A673 (cell line): ENCODE measurements at regions not wholly inside any gene's neighbourhood (a gene's known extent, or its start where the extent isn't known, plus 50 kb on each side); places are given as distances from the start of the nearest gene placed in this dataset.

Source experiments
- BruUV-seq: library from RNA; stranded (reverse); fragments of 400-500 nt; replicated peaks from 2 replicates; lab custom pipeline; 2021; lab: Mats Ljungman, UMichigan
- CTCF ChIA-PET: fragments of 300-600 bp; sonication (Branson Sonifier 250); formaldehyde crosslinking; loops from one replicate; lab custom pipeline; 2022; ENCODE audit warnings: antibody characterized with exemption; lab: Charles Lee
- POLR2A ChIA-PET: fragments of 300-600 bp; sonication (Branson Sonifier 250); formaldehyde crosslinking; loops from one replicate; lab custom pipeline; 2022; ENCODE audit warnings: antibody characterized with exemption; ENCODE audit not compliant: low non-redundant PET; lab: Charles Lee
- DNase-seq: peaks from one replicate; pipeline ENCODE4 v3.0.0-alpha.2; 2015; ENCODE audit warnings: low spot score
- H3K27ac ChIP-seq: fragments of 200-600 bp; sonication (generic); 2 replicates; pipeline ENCODE4 v1.5.1; 2016; ENCODE audit warnings: mixed run types, low read depth, mild to moderate bottlenecking, mixed read lengths, antibody characterized with exemption, low read length; ENCODE audit not compliant: poor library complexity, severe bottlenecking
- H3K27me3 ChIP-seq: fragments of 200-600 bp; sonication (generic); replicated peaks from 2 replicates; pipeline ENCODE4 v1.6.1; 2017; ENCODE audit warnings: mixed run types, low read depth, mild to moderate bottlenecking, mixed read lengths, antibody characterized with exemption, low read length; ENCODE audit not compliant: insufficient read depth, poor library complexity
- H3K36me3 ChIP-seq: fragments of 200-600 bp; sonication (generic); 2 replicates; pipeline ENCODE4 v1.6.1; 2016; ENCODE audit warnings: mixed run types, mild to moderate bottlenecking, mixed read lengths, antibody characterized with exemption, low read length; ENCODE audit not compliant: insufficient read depth, poor library complexity, severe bottlenecking
- H3K4me1 ChIP-seq: fragments of 200-600 bp; sonication (generic); 2 replicates; pipeline ENCODE4 v1.6.1; 2017; ENCODE audit warnings: mixed run types, mild to moderate bottlenecking, mixed read lengths, antibody characterized with exemption, low read length; ENCODE audit not compliant: insufficient read depth, poor library complexity, severe bottlenecking
- H3K4me3 ChIP-seq: fragments of 200-600 bp; sonication (generic); 2 replicates; pipeline ENCODE4 v1.5.1; 2016; ENCODE audit warnings: low read depth, mixed run types, mild to moderate bottlenecking, mixed read lengths, low read length; ENCODE audit not compliant: poor library complexity, severe bottlenecking
- H3K9me3 ChIP-seq: fragments of 200-600 bp; sonication (generic); 2 replicates; pipeline ENCODE4 v1.6.1; 2016; ENCODE audit warnings: mixed run types, low read depth, mild to moderate bottlenecking, mixed read lengths, antibody characterized with exemption, low read length; ENCODE audit not compliant: poor library complexity, severe bottlenecking
- CTCF ChIP-seq: fragments of 300-800, 200-600 bp; sonication (generic); conservative IDR thresholded peaks from 2 replicates; pipeline ENCODE4 v1.5.1; 2017; ENCODE audit warnings: low read depth, mild to moderate bottlenecking, antibody characterized with exemption, low read length, moderate library complexity, mixed read lengths
- EZH2 ChIP-seq: fragments of 200-600 bp; sonication (generic); IDR thresholded peaks from 2 replicates; pipeline ENCODE4 v1.6.1; 2017; ENCODE audit warnings: borderline replicate concordance, low read depth, mild to moderate bottlenecking, mixed read lengths, antibody characterized with exemption, low read length; ENCODE audit not compliant: poor library complexity, severe bottlenecking
- intact Hi-C: fragments of 100-400 bp; cut with micrococcal nuclease; formaldehyde crosslinking; loops from one replicate; pipeline ENCODE4 v1.10.0; 2022; ENCODE audit not compliant: unreplicated experiment

- Histone ChIP-seq H3K27me3 (no peaks in the 10 kb centered on the region), H3K4me3 (no peak overlapping the region), H3K9me3 (no peaks in the 10 kb centered on the region), H3K4me1 (no peaks in the 10 kb centered on the region), H3K27ac (no peak overlapping the region), H3K36me3 (no peaks in the 10 kb centered on the region)
- POLR2A ChIA-PET = no interaction called here
- CTCF ChIA-PET = no interaction called here
- no peak for TF ChIP-seq CTCF
- TF ChIP-seq EZH2 = no peak
- BruUV-seq = no TSS peak
- intact Hi-C loops = no loop called here
- no peak for DNase-seq
Measured at GRCh38 chr16:6114691-6115090, 1017.1 kb upstream of the EEF2KMT start.

DNA sequence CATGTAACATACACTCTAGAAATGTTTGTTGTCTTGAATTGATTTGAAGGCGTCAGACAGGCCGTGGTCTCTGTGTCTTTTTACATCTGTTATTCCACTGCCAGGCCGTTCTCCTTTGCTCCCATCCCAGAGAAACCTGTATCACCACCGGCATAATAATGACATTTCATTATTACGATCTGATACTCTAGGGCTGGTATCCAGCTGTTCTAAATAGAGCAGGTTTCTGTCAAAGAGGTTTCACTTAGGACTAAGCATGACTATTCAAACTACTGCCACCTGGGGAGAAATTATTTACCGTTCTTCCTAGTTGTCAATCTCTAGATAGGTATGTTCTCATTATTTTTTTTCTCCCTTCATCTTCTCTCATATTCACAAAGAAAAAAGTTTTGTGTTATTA, 1016.2 kb upstream of the EEF2KMT start:
- no peaks in the 10 kb centered on the region for H3K4me1 ChIP-seq
- H3K27ac ChIP-seq = no peak overlapping the region
- no peak for DNase-seq
- BruUV-seq = no TSS peak
- H3K4me3 ChIP-seq = no peak overlapping the region
- H3K9me3 ChIP-seq = no peaks in the 10 kb centered on the region
- H3K36me3 ChIP-seq = no peaks in the 10 kb centered on the region
- POLR2A ChIA-PET = no interaction called here
- no peaks in the 10 kb centered on the region for H3K27me3 ChIP-seq
- intact Hi-C loops = no loop called here
- CTCF ChIA-PET = no interaction called here
- no peak for TF ChIP-seq CTCF
- TF ChIP-seq EZH2 = no peak

GRCh38 chr16:6112700-6113099, 1015.1 kb upstream of the EEF2KMT start:
- intact Hi-C loops = no loop called here

More at GRCh38 chr16:6112700-6113099, 1015.1 kb upstream of the EEF2KMT start:
- DNase-seq = no peak
- Histone ChIP-seq H3K4me1 (no peaks in the 10 kb centered on the region), H3K27me3 (no peaks in the 10 kb centered on the region), H3K9me3 (no peaks in the 10 kb centered on the region), H3K36me3 (no peaks in the 10 kb centered on the region), H3K4me3 (no peak overlapping the region), H3K27ac (no peak overlapping the region)
- no TSS peak for BruUV-seq
- no peak for TF ChIP-seq CTCF
- TF ChIP-seq EZH2 = no peak
- ChIA-PET CTCF (no interaction called here), POLR2A (no interaction called here)
